ENCODE measurements at regions not wholly inside any gene's neighbourhood (a gene's known extent, or its start where the extent isn't known, plus 50 kb on each side); places are given as distances from the start of the nearest gene placed in this dataset.

GRCh38 chr6:27078734-27079357, 168.7 kb upstream of the PRSS16 start (continued):
- TF ChIP-seq ZBTB46 (CRISPR knock-in tag; IDR thresholded peaks at IDR 0.05; ENCODE audit: borderline replicate concordance) (no peak), AHDC1 (CRISPR knock-in tag; IDR thresholded peaks at IDR 0.05; ENCODE audit: borderline replicate concordance) (no peak), XBP1 (CRISPR knock-in tag; IDR thresholded peaks at IDR 0.05) (no peak), GLI4 (CRISPR knock-in tag; IDR thresholded peaks at IDR 0.05; ENCODE audit: borderline replicate concordance) (no peak), ZNF44 (CRISPR knock-in tag; IDR thresholded peaks at IDR 0.05) (no peak), ZNF619 (CRISPR knock-in tag; IDR thresholded peaks at IDR 0.05) (no peak), ZNF207 (IDR thresholded peaks at IDR 0.05; ENCODE audit: borderline replicate concordance) (no peak), ZFP1 (CRISPR knock-in tag; IDR thresholded peaks at IDR 0.05) (0 out of 2 replicates have a peak, but pooled peaks have one; percentile 20), ZNF503 (CRISPR knock-in tag; IDR thresholded peaks at IDR 0.05) (no peak), MIER3 (CRISPR knock-in tag; IDR thresholded peaks at IDR 0.05; ENCODE audit: borderline replicate concordance) (peak; percentile 63; the same call in 1 of the 2 replicates), SMYD3 (CRISPR knock-in tag; IDR thresholded peaks at IDR 0.05) (no peak), PLRG1 (conservative IDR thresholded peaks at IDR 0.05) (no peak), ARID5B (CRISPR knock-in tag; IDR thresholded peaks at IDR 0.05) (peak; percentile 49), SAP130 (CRISPR knock-in tag; IDR thresholded peaks at IDR 0.05; ENCODE audit: low read depth) (0 out of 2 replicates have a peak, but pooled peaks have one; percentile 40), ZNF446 (CRISPR knock-in tag; IDR thresholded peaks at IDR 0.05) (no peak)

All from HepG2 (cell line).